ELF-1 (cell line): ENCODE measurements at regions not wholly inside any gene's neighbourhood (a gene's known extent, or its start where the extent isn't known, plus 50 kb on each side); places are given as distances from the start of the nearest gene placed in this dataset.
A peak's percentile ranks its signal among the peaks of the same experiment; 100 is the strongest.
"Not testable (repeated sequence)": the region's sequence is repeated elsewhere in the genome, so short reads cannot be mapped to it uniquely, and the experiment has no call there.

Experiments
- DNase-seq: peaks from one replicate; pipeline ENCODE4 v3.0.0-alpha.2; 2016; ENCODE audit warnings: low read depth, low spot score

DNA sequence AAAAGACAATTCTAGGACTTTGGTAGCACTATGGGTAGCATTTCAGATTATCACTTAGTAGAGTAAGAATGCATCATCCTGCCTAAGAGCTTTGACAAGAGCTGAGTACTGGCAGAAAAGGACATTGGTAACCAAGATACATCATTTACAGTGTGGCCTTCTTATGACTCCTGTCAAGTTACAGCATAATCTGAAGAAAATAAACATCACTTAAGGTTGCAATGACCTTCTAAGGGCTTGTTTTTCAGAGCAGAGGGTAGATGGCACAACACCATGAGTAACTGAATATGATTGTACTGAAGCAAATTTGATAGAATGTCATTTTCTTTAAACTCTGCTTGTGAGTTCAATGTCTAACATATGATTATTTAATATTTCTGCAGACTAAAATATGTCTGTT is 822.6 kb downstream of the TBC1D32 start:
- DNase-seq: no peak

DNA sequence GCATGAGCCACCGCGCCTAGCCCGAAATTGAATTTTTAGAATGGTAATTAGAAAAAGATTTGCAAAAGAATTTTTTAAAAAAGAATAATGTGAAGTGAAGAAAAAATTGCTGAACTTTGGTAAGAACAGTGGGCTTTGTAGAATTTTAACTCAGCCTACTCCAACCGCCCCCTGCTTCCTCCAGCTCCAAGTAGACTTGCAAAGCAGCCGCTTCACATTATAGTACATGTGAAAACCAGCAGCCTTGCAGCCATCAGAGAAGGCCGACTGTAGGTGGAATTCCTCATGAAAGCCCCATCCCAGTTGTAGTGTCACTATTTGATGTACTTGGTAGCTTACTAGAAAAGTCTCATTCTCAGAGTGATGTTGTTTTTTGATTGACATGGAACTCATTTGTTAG is 835.6 kb downstream of the TBC1D32 start:
- no peak for DNase-seq

DNA sequence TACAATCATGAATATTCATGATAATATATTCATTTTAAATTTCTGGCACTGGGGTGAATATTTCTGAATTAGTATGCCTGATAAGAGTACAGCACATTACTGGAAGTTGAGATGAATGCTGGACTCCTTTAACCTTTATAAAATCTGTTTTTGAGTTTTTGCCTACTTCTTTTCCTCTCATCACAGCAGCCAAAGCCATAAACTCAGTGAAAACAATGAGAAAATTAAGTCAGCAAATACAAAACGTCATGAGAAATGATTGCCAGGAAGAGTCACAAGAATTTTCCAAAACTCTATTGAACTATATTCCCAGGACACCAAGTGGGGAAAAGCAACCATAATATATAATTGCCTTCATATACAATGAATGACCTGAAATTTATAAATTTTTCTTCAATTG is 837.6 kb downstream of the TBC1D32 start:
- no peak for DNase-seq

DNA sequence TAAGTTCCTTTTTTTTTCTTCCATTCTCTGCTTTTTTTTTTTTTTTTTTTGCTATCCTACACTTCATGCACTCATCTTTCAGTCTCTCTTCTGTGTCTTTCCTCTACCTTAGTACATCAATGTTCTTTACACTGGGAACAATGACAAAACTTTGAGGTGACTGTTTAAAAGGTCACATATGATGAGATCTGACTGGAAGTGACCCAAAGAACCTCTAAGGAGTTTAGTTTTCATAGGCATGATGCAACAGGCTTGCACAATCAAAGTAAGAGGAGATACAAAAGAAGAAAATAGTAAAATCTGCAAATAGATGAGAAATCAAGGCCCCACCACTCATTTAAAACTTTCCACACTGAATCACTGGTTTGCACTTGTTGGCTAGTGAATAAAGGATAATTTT is 840.8 kb downstream of the TBC1D32 start:
- DNase-seq: no peak

DNA sequence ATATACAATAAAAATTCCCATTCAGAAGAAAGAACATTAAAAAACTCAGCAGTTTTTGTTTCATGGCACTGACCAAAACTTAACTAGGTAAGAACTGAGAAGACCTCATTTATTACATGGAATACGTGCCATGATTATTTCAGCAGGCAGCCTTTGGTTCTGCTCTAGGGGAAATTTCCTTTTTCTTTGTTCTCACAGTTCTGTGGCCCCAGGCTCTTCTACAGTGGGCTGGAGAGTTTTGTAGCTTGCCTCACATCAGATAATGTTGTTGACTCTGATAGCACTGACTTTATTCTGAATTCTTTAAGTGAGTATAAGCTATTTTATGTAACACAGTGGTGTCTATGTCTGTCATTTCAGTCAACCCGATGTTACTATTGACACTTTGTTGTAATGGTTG is 844.3 kb downstream of the TBC1D32 start:
- peak; percentile 44 for DNase-seq

DNA sequence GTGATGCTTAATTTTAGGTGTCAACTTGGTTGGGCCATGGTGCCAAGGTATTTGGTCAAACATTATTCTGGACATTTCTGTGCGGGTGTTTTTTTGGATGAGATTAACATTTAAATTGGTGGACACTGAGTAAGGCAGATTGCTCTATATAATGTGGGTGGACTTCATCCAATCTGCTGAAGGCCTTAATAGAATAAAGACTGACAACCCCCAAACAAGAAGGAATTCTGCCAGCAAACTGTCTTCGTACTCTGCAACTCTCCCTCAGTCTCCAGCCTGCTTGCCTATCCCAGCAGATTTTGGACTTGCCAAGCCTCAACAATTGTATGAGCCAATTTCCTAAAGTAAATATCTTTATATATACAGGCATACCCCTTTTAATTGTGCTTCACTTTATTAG is 850.1 kb downstream of the TBC1D32 start:
- DNase-seq: no peak

DNA sequence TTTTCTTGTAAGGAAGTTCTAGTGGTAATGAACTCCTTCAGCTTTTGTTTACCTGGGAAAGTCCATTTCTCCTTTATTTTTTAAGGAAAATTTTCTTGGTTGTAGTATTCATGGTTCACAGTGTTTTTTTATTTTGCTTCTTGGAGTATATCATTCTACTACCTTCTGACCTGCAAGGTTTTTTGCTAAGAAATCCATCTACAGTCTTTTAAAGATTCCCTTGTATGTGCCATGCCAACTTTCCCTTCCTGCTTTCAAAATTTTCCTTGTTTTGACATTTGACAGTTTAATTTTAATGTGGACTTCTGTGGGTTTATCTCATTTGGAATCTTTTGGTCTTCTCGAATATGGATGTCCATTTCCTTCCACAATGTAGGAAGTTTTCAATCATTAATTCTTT is 855.6 kb downstream of the TBC1D32 start:
- DNase-seq: no peak

DNA sequence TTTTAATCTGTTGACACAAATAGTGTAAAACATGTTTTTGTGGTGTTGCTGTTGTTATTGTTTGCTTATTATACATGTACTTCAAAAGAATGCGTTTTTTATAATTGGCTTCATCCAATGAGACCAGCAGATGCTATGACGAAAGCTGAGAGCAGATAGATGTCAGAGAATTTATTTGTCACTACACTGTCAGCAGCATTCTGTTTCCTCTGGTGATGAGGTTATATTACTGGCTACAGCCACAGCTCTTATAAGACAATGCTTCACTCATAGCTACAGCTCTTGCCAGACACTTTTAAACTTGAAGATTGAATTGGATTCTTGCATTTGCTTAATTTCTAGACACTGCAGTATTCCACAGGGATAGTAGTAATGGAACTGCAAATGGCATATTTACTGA is 860.5 kb downstream of the TBC1D32 start:
- DNase-seq: no peak

DNA sequence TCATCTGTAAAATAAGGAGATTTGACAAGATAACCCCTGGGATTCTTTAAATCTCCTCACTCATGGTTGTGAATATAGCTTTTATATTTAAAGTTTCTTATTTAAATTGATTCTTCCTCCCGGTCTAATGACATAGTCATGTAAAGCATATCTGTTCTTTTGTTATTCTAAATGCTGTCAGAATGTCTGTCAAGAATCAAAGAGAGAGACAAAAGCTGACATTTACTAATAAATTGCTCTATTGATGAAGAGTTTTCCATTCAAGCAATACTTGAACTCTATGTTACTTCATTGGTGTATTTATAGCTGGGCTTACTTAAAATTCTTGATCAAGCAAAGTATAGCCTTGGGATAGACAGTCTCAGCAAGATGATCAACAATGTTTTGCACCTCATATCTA is 865.8 kb downstream of the TBC1D32 start:
- no peak for DNase-seq

DNA sequence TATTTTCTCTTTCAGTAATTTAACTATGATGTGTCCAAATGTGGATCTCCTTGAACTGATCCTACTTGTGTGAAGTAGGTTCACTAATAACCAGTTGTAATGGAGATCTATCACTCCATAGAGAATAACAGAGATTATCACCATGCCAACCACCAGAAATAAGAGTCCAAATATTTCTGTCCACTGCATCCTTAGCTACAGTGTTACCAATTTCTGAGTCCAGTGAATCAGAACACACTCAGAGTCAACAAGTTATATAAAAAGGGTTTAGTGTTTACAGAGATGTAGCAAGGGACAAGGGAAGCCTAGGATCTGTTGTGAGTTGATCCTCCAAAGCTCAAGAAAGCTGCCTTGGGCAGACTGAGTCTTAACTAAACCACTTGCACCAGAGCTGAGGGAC is 882.8 kb downstream of the TBC1D32 start:
- no peak for DNase-seq

DNA sequence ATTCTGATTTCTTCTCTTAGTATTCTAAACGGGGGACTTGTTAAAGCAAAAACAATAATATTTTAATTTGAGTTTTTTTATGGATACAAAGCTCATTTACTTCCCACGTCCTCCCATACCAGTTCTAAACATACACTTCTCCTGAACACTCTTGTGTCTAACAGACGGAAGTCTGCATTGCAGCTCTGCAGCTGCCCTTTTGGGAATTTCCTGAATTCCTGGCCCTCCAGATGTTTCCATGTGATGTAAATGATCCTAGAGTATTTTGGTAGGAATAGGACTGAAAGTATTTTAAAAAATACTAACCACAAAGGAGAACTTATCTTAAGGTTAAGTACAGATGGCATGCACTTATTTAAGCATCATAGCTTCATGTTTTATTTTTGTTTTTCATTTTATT is 886.7 kb downstream of the TBC1D32 start:
- no peak for DNase-seq

DNA sequence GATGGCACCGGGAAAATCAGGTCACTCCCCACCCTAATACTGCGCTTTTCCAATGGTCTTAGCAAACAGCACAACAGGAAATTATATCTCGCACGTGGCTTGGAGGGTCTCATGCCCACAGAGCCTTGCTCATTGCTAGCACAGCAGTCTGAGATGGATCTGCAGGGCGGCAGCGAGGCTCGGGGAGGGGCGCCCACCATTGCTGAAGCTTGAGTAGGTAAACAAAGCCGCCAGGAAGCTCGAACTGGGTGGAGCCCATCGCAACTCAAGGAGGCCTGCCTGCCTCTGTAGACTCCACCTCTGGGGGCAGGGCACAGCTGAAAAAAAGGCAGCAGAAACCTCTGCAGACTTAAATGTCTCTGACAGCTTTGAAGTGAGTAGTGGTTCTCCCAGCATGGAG is 901.4 kb downstream of the TBC1D32 start:
- not testable (repeated sequence) for DNase-seq

DNA sequence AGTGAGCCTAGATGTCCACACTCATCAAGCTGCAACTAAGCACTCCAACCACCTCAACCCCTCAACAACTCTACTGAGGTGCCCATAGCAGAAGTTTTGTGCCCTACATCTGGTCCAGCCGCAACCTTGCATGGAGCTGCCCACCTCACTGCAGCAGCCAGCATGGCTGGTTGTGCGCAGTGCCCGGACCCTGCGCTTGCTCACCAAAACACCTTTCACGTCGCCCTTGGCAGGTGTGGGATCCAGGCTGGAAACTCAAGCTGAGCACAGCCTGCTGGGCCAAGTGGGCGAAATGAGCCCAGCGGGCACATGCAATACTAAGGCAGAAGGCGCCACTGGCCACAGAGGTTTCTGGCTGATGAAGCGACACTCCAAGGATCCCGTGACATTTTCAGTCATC is 902.4 kb downstream of the TBC1D32 start:
- no peak for DNase-seq

DNA sequence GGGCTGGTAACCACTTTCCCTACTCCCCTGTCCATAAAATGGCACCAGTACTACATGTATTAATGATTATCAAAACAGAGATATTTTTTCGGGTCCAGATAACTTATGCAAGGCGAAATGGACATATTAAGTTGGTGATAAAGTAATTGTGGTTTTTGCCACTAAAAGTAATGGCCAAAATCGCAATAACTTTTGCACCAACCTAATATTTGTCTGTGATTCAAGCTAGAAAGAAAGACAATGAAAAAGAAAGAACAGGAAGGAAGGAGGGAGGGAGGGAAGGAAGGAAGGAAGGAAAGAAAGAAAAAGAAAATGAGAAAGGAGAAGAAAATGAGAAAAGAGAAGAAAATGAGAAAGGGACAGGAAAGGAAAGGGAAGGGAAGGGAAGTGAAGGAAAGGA is 922.9 kb downstream of the TBC1D32 start:
- no peak for DNase-seq

DNA sequence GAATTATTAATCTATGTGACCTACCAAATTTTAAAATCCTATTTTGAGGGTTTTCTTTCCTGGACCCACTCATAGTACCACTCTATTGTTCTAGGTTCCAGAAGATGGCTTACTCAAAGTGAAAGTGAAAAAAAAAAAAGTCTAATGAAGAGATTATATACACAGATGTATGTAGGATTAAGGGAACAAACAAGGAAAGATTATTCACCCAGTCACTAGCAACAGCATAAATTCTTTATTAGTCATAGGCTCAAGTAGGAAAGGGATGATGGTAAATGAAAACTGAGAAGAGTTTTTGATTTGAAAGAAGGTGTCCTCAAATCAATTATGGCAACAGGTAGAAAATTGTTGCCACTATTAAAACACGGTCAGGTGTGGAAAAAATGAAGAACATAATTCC is 923.7 kb downstream of the TBC1D32 start:
- DNase-seq: no peak

DNA sequence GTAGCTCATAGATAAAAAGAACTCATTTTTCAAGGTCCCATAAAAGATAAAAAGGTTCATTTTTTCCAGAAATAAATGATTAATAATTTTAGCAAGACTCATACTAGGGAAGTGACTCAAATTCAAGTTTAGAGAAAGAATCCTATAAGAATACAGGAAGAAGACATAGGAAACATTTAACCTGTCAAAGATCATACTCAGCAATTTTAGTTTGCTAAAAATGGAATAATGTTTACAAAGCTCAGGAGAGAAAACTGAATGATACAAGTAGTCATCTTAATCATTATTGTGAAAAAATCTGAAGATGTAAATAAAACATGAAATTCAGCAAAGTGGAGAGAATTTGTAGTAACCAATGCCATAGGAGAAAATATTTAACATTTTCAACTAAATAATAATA is 926.6 kb downstream of the TBC1D32 start:
- DNase-seq: no peak

DNA sequence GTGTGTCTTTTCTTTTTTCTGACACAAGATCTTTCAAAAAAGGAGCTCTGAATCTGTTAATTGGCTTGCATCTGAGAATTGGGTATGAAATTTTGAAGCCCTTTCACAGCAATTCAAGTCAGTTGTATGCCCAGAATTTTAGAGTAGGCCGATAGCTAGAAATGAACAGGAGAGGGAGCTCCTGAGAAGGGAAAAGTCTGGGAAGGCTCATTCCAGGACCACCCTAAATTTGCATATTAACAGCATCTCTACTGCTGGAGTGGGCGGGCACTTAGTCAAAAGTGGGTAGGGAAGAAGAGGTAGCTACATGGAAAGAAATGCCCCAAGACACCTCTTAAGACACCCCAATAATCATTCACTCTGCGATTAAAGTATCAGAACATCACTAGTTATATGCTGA is 928.3 kb downstream of the TBC1D32 start:
- peak; percentile 46 for DNase-seq

DNA sequence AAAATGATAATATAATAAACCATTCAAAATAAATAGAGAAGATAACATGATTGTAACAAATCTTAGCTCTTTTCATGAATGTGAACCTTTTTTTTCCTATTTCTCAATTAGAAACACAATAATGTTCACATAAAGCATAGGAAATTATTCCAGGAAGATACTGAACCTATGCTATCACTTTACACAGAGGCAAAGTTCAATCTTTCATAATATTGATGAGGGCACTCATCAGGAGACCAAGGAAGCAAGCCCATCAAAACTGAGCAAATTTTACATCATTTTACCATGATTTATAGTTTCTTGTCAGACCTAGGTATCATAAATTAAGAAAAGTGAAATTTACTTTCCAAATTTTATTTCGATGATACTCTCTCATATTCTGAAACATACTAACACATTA is 938.5 kb downstream of the TBC1D32 start:
- DNase-seq: no peak

DNA sequence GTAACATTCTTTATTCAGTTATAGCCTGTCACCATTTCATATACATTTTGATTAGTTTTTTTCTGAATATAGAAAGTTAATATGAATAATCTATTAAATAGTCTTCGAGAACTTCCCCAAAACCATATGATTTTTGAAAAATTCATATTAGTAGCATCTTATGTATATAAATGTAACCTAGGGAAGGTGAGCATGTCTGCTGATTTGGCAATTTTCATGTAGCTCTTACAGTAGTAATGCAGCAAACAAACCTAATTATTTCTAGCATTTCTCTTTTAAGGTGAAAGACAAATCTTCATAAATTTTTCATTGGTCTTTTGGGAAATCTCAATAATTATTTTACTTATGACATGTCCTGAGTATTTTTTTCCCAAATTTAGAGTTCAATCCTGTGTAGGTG is 939.0 kb downstream of the TBC1D32 start:
- no peak for DNase-seq

DNA sequence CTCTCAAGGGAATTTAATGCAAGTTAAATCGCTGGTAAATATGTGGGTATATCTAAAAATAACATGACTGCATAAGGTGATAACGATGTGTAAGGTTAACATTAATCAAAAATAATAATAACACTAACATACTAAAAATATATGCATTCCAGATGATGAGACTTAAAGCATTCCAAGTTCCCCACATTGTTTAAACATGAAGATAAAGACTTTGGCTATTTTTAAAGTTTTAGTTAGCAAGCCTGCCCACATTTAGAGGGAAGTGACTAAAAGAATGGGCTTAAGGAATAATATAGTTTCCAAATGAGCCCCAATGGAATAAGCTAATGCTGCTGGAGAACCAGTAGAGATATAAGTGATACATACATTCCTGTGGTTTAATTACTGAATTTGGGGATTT is 941.3 kb downstream of the TBC1D32 start:
- no peak for DNase-seq

DNA sequence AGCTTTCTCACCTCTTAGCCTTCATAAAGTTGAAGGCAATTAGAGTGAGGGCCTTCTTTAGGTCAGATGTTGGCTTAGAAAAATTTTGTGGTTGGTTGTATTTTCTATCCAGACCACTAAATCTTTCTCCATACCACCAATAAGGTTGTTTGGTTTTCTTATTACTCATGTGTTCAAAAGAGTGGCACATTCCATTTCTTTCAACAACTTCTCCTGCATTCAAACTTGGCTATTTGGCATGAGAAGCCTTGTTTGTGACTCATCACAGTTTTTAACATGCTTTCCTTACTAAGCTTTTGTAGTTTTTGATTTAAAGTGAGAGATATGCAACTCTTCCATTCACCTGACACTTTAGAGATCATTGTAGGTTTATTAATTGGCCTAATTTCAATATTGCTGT is 949.6 kb downstream of the TBC1D32 start:
- DNase-seq: no peak

DNA sequence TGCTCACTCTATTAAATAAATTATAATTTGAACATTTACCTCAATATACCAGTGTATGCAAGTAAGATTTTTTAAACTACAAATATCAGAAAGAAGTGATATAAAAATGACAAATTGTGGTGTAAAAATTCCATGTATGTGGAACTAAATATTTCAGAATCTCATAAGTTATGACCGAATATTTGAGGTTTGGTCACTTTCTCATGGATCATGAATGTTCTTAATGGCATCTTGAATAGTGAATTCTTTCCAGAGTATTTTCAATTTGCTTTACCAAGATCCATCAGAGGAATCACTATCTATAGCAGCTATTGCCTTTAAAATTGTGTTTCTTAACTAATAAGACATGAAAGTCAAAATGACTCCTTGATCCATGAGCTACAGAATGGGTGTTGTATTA is 950.6 kb downstream of the TBC1D32 start:
- DNase-seq: no peak

DNA sequence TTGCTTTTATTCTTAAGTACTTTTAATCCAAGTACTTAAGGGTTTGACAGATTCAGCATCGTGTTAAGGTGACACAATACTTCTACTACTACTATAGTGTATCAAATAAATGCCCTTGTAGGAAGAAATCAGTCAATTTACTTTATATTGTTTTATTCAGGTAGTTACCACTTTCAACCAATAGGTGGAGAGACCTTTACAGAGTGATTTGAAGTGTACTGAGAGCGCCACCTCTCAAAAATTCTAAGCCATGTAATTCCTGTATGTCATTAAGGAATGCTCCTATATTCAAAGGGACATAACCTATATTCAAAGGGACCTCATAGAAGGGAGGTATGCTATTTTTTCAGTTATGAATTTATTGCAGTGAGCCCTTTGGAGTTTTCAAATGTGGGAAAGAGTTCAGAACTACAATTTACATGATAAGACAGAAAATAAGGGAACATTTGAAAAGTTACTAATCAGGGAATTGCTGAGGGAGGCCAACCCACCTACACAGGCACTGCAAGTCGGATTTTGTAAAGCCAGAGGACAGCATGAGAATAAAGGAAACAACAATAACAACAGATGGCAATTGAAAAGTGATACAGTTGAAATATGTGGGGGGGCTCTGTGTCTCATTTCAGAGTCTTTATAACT is 955.6 kb downstream of the TBC1D32 start:
- no peak for DNase-seq

DNA sequence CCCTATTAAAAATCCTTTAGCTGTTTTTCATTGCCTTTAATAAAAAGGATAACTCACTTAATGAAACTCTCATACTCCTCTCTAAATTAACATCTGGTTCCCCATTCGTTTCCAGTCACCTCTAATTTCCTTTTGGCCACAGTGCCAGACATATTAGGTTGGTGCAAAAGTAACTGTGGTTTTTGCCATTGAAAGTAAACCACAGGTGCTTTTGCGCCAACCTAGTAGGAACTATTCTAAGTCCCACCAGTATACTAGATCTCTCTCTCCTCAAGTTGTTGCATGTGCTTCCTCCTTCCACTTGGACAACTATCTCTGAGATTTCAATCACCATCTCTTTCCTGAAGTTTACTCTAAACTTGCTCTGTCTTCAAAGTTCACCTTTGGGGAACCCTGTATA is 961.1 kb downstream of the TBC1D32 start:
- no peak for DNase-seq
